Esophagus (tissue), 2 donors: ENCODE measurements at regions not wholly inside any gene's neighbourhood (a gene's known extent, or its start where the extent isn't known, plus 50 kb on each side); places are given as distances from the start of the nearest gene placed in this dataset.
"Not testable (repeated sequence)": the region's sequence is repeated elsewhere in the genome, so short reads cannot be mapped to it uniquely, and the experiment has no call there.

Experiments
- H3K27ac ChIP-seq, 2 donors: one replicate each; pipeline ENCODE4 v1.5.1; 2013; ENCODE audit warnings: low read depth in 2 of 2, mild to moderate bottlenecking in 2 of 2, inconsistent platforms in 1 of 2, low read length in 1 of 2, moderate library complexity in 1 of 2
- H3K27me3 ChIP-seq, 2 donors: one replicate each; pipeline ENCODE4 v1.6.1; 2013; ENCODE audit warnings: low read length in 2 of 2, control low read depth in 1 of 2, mild to moderate bottlenecking in 1 of 2; ENCODE audit not compliant: insufficient read depth in 2 of 2, control insufficient read depth in 1 of 2
- H3K36me3 ChIP-seq, 2 donors: one replicate each; pipeline ENCODE4 v1.6.1; 2013; ENCODE audit warnings: low read length in 1 of 2; ENCODE audit not compliant: control insufficient read depth in 2 of 2, insufficient read depth in 2 of 2
- H3K4me1 ChIP-seq, 2 donors: one replicate each; pipeline ENCODE4 v1.6.1; 2013; ENCODE audit warnings: low read length in 1 of 2; ENCODE audit not compliant: control insufficient read depth in 2 of 2, insufficient read depth in 2 of 2
- H3K4me3 ChIP-seq, 2 donors: one replicate each; pipeline ENCODE4 v1.5.1; 2013; ENCODE audit warnings: low read length in 2 of 2, mild to moderate bottlenecking in 2 of 2, low read depth in 1 of 2, moderate library complexity in 1 of 2
- H3K9me3 ChIP-seq, 2 donors: one replicate each; pipeline ENCODE4 v1.6.1; 2013; ENCODE audit warnings: mild to moderate bottlenecking in 2 of 2, low read depth in 1 of 2, low read length in 1 of 2, moderate library complexity in 1 of 2; ENCODE audit not compliant: control insufficient read depth in 2 of 2, insufficient read depth in 1 of 2
- WGBS, 2 donors: extraction: QIAGEN DNeasy Blood & Tissue Kit; methylation state at CpG; one replicate each; pipeline ENCODE4 v1.1.7; 2013; 5-methylcytosine and 5-hydroxymethylcytosine counted together
- donor health status: healthy with polysubstance abuse.
- donor health status: Bipolar disorder and iron deficiency.

- Histone ChIP-seq H3K9me3 (peaks cover under 1 to 2% of the 10 kb centered on the region in 2 donors), H3K4me1 (no peaks in the 10 kb centered on the region), H3K4me3 (no peak overlapping the region), H3K27ac (no peak overlapping the region), H3K36me3 (no peaks in the 10 kb centered on the region), H3K27me3 (no peaks in the 10 kb centered on the region)
- 62 to 70% methylated on average over 5 of the region's 5 CpGs for WGBS, 2 donors
Observed at GRCh38 chr20:6665621-6666355, 101.7 kb upstream of the BMP2 start.

DNA sequence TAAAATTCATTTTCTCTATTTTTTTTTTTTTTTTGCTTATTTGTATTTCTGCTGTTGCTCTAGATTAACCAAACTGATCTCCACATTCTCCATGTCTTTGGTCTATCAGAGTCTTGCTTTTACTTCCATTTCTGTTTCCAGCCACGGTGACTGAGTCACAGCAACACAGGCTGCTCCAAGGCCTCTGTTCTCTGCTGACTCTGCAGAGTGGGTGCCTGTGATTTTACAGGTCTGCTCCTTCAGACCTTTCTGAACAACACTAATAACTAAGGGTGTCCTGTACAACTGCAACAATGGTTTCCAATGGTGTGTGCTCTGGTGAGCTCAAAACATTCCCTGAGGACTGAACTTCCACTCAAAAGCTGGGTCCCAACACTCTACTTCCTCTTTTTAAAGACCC is 102.3 kb upstream of the BMP2 start:
- H3K36me3 ChIP-seq, result no peaks in the 10 kb centered on the region
- H3K27ac ChIP-seq, result no peak overlapping the region
- WGBS, 2 donors, result 68 to 71% methylated on average over 1 of the region's 1 CpG
- no peak overlapping the region for H3K4me3 ChIP-seq
- peaks cover 0 to 2% of the 10 kb centered on the region in 2 donors for H3K9me3 ChIP-seq
- no peaks in the 10 kb centered on the region for H3K4me1 ChIP-seq
- no peaks in the 10 kb centered on the region for H3K27me3 ChIP-seq

DNA sequence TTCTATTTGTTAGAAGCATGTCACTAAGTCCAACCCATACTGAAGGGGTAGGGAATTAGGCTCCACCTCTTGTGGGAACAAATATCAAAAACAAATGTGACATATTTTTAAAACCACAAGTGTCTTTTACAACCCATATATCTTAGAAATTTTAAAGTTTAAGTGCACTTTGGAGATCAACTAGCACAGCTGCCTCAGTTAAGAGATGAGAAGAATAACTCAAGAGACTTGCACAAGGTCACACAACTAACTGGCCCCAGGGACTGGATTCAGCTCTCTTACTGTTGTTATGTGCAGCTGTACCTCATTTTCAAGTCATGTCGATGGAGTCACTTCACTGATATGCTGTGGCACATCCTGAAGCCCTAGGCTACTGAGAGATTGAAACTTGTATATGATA is 102.9 kb upstream of the BMP2 start:
- Histone ChIP-seq H3K27me3 (no peaks in the 10 kb centered on the region), H3K9me3 (peaks cover 0 to 2% of the 10 kb centered on the region in 2 donors), H3K27ac (no peak overlapping the region), H3K4me3 (no peak overlapping the region), H3K4me1 (no peaks in the 10 kb centered on the region), H3K36me3 (no peaks in the 10 kb centered on the region)
- 57 to 82% methylated on average over 1 of the region's 1 CpG for WGBS, 2 donors

DNA sequence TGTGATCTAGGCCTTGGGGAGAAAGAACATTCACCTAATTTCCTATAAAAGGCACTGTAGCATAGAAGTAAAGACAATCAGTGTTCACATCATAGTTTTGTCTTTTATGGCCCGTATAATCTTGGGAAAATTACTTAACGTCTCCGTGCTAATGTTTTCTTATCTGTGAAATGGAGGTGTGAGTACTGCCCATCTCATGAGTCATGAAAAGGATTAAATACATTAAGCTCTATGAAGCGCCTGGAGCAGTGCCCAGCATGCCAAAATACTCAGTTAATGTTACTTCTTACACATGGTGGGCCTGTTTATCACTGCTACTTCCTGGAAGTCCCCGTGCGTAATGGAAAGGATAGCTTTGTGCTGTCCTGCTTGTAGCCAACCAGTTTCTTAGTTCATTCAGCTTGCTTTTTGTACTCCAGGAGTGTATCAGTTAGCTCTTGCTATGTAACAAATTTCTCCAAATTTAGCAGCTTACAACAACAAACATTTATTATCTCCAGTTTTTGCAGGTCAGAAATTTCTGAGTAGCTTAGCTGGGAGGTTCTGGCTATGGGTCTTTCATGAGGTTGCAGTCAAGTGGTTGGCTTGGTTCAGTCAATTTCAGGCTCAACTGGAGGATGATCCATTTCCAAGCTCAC is 103.6 kb upstream of the BMP2 start:
- Histone ChIP-seq H3K27ac (no peak overlapping the region), H3K4me3 (no peak overlapping the region), H3K4me1 (no peaks in the 10 kb centered on the region), H3K27me3 (no peaks in the 10 kb centered on the region), H3K36me3 (no peaks in the 10 kb centered on the region), H3K9me3 (peaks cover 0 to 2% of the 10 kb centered on the region in 2 donors)
- 48 to 53% methylated on average over 6 of the region's 6 CpGs for WGBS, 2 donors

- Histone ChIP-seq H3K4me1 (no peaks in the 10 kb centered on the region), H3K4me3 (no peak overlapping the region), H3K36me3 (no peaks in the 10 kb centered on the region), H3K27me3 (no peaks in the 10 kb centered on the region), H3K27ac (no peak overlapping the region), H3K9me3 (peaks cover 0 to 2% of the 10 kb centered on the region in 2 donors)
- 82 to 83% methylated on average over 1 of the region's 1 CpG for WGBS, 2 donors
Observed at GRCh38 chr20:6663104-6663503, 104.4 kb upstream of the BMP2 start.

GRCh38 chr20:6662309-6662708 is 105.2 kb upstream of the BMP2 start:
- Histone ChIP-seq H3K27me3 (no peaks in the 10 kb centered on the region), H3K4me1 (no peaks in the 10 kb centered on the region), H3K9me3 (peaks cover 0 to 2% of the 10 kb centered on the region in 2 donors), H3K27ac (no peak overlapping the region), H3K36me3 (no peaks in the 10 kb centered on the region), H3K4me3 (no peak overlapping the region)
- WGBS, 2 donors, result 94 to 98% methylated on average over 1 of the region's 1 CpG

DNA sequence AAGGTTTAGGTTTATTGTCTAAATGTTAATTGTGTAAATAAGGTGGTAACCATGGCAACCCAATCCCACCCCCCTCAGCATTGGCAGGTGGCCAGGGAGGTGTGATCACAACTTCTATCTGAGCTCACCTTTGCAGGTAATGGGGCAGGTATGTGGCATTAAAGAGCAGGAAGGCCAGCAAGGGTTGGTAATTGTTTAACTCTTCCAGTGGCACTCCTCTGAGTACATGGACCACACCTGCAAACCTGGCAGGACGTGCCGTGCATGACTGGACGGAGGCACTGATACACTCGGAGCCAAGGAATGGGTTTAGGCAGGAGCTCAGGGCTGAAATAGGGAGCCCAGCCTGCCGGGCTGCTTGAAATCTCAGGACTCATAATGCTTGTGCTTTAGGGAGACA is 107.0 kb upstream of the BMP2 start:
- Histone ChIP-seq H3K27me3 (no peaks in the 10 kb centered on the region), H3K36me3 (no peaks in the 10 kb centered on the region), H3K4me3 (no peak overlapping the region), H3K9me3 (peaks cover 0 to 2% of the 10 kb centered on the region in 2 donors), H3K27ac (peak overlapping the region; percentile 63 to 84), H3K4me1 (no peaks in the 10 kb centered on the region)
- 55 to 56% methylated on average over 5 of the region's 5 CpGs for WGBS, 2 donors

DNA sequence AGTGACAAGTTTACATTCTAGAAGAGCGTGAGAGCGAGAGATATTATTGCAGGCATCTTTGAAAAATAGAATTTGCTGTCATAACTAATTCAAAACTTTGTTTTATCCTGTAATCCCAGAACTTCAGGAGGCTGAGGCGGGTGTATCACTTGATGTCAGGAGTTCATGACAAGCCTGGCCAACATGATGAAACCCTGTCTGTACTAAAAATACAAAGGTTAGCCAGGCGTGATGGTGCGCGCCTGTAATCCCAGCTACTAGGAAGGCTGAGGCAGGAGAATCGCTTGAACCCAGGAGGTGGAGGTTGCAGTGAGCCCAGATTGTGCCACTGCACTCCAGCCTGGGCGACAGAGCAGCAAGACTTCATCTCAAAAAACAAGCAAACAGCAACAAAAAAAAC is 108.6 kb upstream of the BMP2 start:
- H3K4me1 ChIP-seq, H3K9me3 ChIP-seq, H3K27ac ChIP-seq, H3K36me3 ChIP-seq, H3K4me3 ChIP-seq, H3K27me3 ChIP-seq: not testable (repeated sequence)
- 79% methylated on average over 8 of the region's 8 CpGs for WGBS, 2 donors

- no peaks in the 10 kb centered on the region for H3K4me1 ChIP-seq
- WGBS, 2 donors, result 93 to 94% methylated on average over 2 of the region's 2 CpGs
- H3K27ac ChIP-seq, result no peak overlapping the region
- no peaks in the 10 kb centered on the region for H3K36me3 ChIP-seq
- H3K9me3 ChIP-seq, result no peaks in the 10 kb centered on the region
- H3K27me3 ChIP-seq, result no peaks in the 10 kb centered on the region
- no peak overlapping the region for H3K4me3 ChIP-seq
Observed at GRCh38 chr20:6657904-6658303, 109.6 kb upstream of the BMP2 start.

- H3K27ac ChIP-seq, result no peak overlapping the region
- no peaks in the 10 kb centered on the region for H3K9me3 ChIP-seq
- no peaks in the 10 kb centered on the region for H3K36me3 ChIP-seq
- 89 to 90% methylated on average over 5 of the region's 5 CpGs for WGBS, 2 donors
- H3K4me3 ChIP-seq, result no peak overlapping the region
- no peaks in the 10 kb centered on the region for H3K27me3 ChIP-seq
- no peaks in the 10 kb centered on the region for H3K4me1 ChIP-seq
Observed at GRCh38 chr20:6657111-6657510, 110.4 kb upstream of the BMP2 start.
